ENCODE measurements at regions not wholly inside any gene's neighbourhood (a gene's known extent, or its start where the extent isn't known, plus 50 kb on each side); places are given as distances from the start of the nearest gene placed in this dataset.

DNA sequence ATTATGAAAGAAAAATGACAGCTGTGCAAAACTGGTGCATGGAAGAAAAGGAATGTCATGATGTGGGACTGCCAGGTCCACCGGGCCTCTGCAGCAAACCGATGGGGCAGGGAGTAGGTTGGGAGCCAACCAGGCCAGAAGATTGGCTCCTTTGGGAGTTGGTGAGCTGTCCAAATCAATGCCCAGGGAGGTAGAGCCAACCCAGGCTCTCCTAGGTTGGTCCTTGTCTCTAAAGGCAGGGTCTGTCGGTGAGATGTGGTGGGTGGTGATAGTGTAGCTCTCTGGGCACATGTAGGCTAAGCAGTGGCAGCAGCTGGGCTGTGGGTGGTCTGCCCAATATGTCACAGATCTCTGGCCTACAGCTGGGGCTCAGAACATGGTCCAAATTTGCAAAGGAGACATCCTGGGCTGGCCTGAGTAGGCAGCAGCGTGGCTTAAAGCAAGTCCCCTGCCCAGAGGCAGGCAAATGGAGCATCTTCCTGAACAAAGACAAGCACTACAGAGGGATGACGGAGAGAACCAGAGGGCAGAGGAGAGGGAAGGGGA is 61.2 kb upstream of the PRDX6 start:
- TF ChIP-seq, protein P1, sequence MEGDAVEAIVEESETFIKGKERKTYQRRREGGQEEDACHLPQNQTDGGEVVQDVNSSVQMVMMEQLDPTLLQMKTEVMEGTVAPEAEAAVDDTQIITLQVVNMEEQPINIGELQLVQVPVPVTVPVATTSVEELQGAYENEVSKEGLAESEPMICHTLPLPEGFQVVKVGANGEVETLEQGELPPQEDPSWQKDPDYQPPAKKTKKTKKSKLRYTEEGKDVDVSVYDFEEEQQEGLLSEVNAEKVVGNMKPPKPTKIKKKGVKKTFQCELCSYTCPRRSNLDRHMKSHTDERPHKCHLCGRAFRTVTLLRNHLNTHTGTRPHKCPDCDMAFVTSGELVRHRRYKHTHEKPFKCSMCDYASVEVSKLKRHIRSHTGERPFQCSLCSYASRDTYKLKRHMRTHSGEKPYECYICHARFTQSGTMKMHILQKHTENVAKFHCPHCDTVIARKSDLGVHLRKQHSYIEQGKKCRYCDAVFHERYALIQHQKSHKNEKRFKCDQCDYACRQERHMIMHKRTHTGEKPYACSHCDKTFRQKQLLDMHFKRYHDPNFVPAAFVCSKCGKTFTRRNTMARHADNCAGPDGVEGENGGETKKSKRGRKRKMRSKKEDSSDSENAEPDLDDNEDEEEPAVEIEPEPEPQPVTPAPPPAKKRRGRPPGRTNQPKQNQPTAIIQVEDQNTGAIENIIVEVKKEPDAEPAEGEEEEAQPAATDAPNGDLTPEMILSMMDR (IDR thresholded peaks at IDR 0.05; ENCODE audit: low read depth, low read length), result no peak
- no peak for TF ChIP-seq EZH2phosphoT487 (IDR thresholded peaks at IDR 0.05; ENCODE audit: low read depth)
